Psoas muscle (tissue), 7 donors: ENCODE measurements at regions not wholly inside any gene's neighbourhood (a gene's known extent, or its start where the extent isn't known, plus 50 kb on each side); places are given as distances from the start of the nearest gene placed in this dataset.

Experiments used
- ATAC-seq, 4 donors: fragments of 200-7000 bp; cut with Tn5 transposase; one replicate each; pipeline ENCODE4 v1.9.1; 2020; ENCODE audit warnings: moderate library complexity in 3 of 4, mild to moderate bottlenecking in 2 of 4
- DNase-seq, 2 donors: peaks; one replicate each; pipeline ENCODE4 v3.0.0-alpha.2; 2020
- H3K27ac ChIP-seq: fragments of 200-600 bp; one replicate; pipeline ENCODE4 v1.8.0; 2022
- H3K27me3 ChIP-seq, 3 donors: fragments of 200-600 bp in 1 of 3; one replicate each; pipeline versions ENCODE4 v1.6.1 to v1.8.0; 2013 to 2022; ENCODE audit warnings: low read length in 2 of 3, mild to moderate bottlenecking in 2 of 3, moderate library complexity in 1 of 3; ENCODE audit not compliant: insufficient read depth in 3 of 3
- H3K36me3 ChIP-seq, 2 donors: fragments of 200-600 bp in 1 of 2; one replicate each; pipeline versions ENCODE4 v1.6.1 to v1.8.0; 2013 to 2022; ENCODE audit warnings: low read depth in 1 of 2, mild to moderate bottlenecking in 1 of 2, moderate library complexity in 1 of 2; ENCODE audit not compliant: insufficient read depth in 1 of 2
- H3K4me1 ChIP-seq: fragments of 200-600 bp; one replicate; pipeline ENCODE4 v1.8.0; 2022
- H3K4me3 ChIP-seq: fragments of 200-600 bp; one replicate; pipeline ENCODE4 v1.8.0; 2022; ENCODE audit warnings: mild to moderate bottlenecking
- H3K9me3 ChIP-seq: fragments of 200-600 bp; one replicate; pipeline ENCODE4 v1.8.0; 2022
- CTCF ChIP-seq: fragments of 200-600 bp; IDR thresholded peaks from one replicate; pipeline ENCODE4 v1.8.0; 2022; ENCODE audit warnings: antibody characterized with exemption
- WGBS, 3 donors: extraction: QIAGEN DNeasy Blood & Tissue Kit; methylation state at CpG; one replicate each; pipeline versions ENCODE4 v1.1.6 to v1.1.7; 2013; 5-methylcytosine and 5-hydroxymethylcytosine counted together
- intact Hi-C, 2 donors: fragments of 100-400 bp; cut with DNase I; formaldehyde crosslinking; loops; one replicate each; pipeline versions ENCODE4 v1.11.0 to v1.14.2; 2022
- donor health status: healthy with polysubstance abuse.
- donor health status: DM: no; HTN: no; CAD: no; lungs with moderate emphysema.
- donor health status: Bipolar disorder and iron deficiency.
- donor health status: healthy.
- donor health status: DM: yes; HTN: yes; CAD: no.
- donor health status: DM: no; HTN: no; CAD: no.
- donor health status: DM: yes; HTN: yes; CAD: no.

GRCh38 chr4:19842471-19842870 is 409.2 kb upstream of the SLIT2 start:
- ATAC-seq (no peak), DNase-seq (no peak)
- intact Hi-C loops: no loop called here
- TF ChIP-seq CTCF: no peak
- H3K27ac ChIP-seq: no peak overlapping the region
- no peaks in the 10 kb centered on the region for H3K4me1 ChIP-seq
- WGBS, 3 donors: 86 to 90% (median 89%) methylated on average over 2 of the region's 2 CpGs
- no peaks in the 10 kb centered on the region for H3K9me3 ChIP-seq
- no peaks in the 10 kb centered on the region for H3K27me3 ChIP-seq
- no peak overlapping the region for H3K4me3 ChIP-seq
- no peaks in the 10 kb centered on the region for H3K36me3 ChIP-seq

- no peaks in the 10 kb centered on the region for H3K36me3 ChIP-seq
- no peaks in the 10 kb centered on the region for H3K9me3 ChIP-seq
- H3K4me1 ChIP-seq: no peaks in the 10 kb centered on the region
- intact Hi-C loops: no loop called here
- 97 to 98% (median 97%) methylated on average over 1 of the region's 1 CpG for WGBS, 3 donors
- H3K27ac ChIP-seq: no peak overlapping the region
- no peak for DNase-seq
- no peaks in the 10 kb centered on the region for H3K27me3 ChIP-seq
- H3K4me3 ChIP-seq: no peak overlapping the region
- ATAC-seq: no peak
- no peak for TF ChIP-seq CTCF
Observed at GRCh38 chr4:19838858-19839257, 412.8 kb upstream of the SLIT2 start.

- no peaks in the 10 kb centered on the region for H3K4me1 ChIP-seq
- H3K36me3 ChIP-seq: no peaks in the 10 kb centered on the region
- H3K9me3 ChIP-seq: no peaks in the 10 kb centered on the region
- H3K4me3 ChIP-seq: no peak overlapping the region
- 71 to 78% (median 78%) methylated on average over 3 of the region's 3 CpGs for WGBS, 3 donors
- no peak for ATAC-seq
- no peak for TF ChIP-seq CTCF
- intact Hi-C loops: no loop called here
- no peak overlapping the region for H3K27ac ChIP-seq
- no peak for DNase-seq
- no peaks in the 10 kb centered on the region for H3K27me3 ChIP-seq
Observed at GRCh38 chr4:19835429-19835828, 416.3 kb upstream of the SLIT2 start.

GRCh38 chr4:19832411-19832810 is 419.3 kb upstream of the SLIT2 start:
- Histone ChIP-seq H3K9me3 (no peaks in the 10 kb centered on the region), H3K4me1 (no peaks in the 10 kb centered on the region), H3K27ac (no peak overlapping the region), H3K4me3 (no peak overlapping the region), H3K27me3 (no peaks in the 10 kb centered on the region), H3K36me3 (no peaks in the 10 kb centered on the region)
- DNase-seq: no peak
- intact Hi-C loops: no loop called here
- 66 to 80% (median 70%) methylated on average over 3 of the region's 3 CpGs for WGBS, 3 donors
- TF ChIP-seq CTCF: no peak
- ATAC-seq: no peak

- no peak for TF ChIP-seq CTCF
- intact Hi-C loops: no loop called here
- H3K27ac ChIP-seq: no peak overlapping the region
- H3K36me3 ChIP-seq: no peaks in the 10 kb centered on the region
- H3K27me3 ChIP-seq: no peaks in the 10 kb centered on the region
- no peak for ATAC-seq
- WGBS, 3 donors: 77 to 79% (median 78%) methylated on average over 4 of the region's 4 CpGs
- no peaks in the 10 kb centered on the region for H3K9me3 ChIP-seq
- no peaks in the 10 kb centered on the region for H3K4me1 ChIP-seq
- no peak for DNase-seq
- no peak overlapping the region for H3K4me3 ChIP-seq
Observed at GRCh38 chr4:19831644-19832285, 419.9 kb upstream of the SLIT2 start.
